ENCODE measurements at regions not wholly inside any gene's neighbourhood (a gene's known extent, or its start where the extent isn't known, plus 50 kb on each side); places are given as distances from the start of the nearest gene placed in this dataset.

DNA sequence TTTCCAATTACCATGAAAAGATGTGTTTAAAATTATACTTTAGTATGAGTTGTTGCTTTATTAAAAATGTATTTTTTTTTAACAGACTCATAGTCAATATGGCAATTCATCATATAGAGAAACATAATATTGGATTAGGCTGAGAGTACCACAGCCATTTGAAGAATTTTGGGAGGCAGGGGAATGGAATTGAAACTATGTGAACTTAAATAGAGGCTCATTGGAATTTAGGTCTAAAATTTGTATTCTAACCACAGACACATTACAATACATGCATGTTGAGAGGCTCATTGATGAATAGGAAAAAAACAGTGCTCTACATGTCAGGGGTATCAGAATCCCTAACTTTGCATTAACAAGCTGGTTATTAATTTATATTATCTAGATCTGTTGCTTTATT, 269.6 kb downstream of the DKK2 start:
- DNase-seq = no peak

DNA sequence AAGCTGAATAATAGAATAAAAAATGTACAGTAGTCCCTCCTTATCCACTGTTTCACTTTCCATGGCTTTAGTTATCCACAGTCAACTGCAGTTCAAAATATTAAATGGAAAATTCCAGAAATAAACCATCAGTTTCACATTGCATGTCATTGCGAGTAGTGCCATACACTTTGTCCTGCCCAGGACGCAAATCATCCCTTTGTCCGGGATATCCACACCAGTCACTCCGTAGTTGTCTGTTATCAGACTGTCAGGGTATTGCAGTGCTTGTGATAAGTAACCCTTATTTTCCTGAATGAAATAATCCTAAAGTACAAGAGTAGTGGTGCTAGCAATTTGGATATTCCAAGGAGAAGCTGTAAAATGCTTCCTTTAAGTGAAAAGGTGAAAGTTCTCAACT, 271.3 kb downstream of the DKK2 start:
- DNase-seq = no peak

DNA sequence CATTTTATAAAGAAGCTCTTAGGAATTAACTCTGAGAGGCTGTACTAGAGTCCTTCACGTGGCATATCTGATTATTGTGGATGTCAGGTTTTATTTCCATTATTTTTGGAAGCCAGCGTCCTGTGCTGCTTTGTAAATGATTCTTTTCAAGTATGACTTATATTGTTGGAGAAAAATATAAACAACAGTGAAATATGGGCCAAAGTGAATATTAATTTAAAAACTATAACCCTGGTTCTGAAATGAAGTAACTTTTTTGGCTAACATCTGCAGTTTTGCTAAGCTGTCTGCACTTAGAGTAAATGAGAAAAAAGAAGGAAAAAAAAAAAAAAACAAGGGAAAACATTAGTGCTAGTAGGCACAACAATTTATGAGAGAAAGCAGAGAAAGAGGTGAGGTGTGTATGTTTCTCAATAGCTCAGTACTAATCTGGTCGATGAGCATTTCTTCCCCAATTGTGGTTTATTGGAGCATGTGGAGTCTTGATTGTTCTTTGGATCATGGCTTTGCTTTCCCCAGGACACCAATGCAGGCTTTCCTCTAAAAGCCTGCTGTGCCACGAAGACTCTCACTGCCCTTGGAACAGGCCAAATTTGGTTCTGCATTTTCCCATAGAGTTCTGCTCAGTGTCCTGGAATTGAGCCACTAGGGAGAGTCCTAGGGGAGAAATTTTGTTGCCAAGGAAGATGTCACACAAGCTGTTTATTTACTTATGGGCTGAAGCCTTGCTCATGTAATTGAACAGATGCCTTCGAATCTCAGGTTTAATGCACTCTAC, 273.3 kb downstream of the DKK2 start:
- DNase-seq = no peak

DNA sequence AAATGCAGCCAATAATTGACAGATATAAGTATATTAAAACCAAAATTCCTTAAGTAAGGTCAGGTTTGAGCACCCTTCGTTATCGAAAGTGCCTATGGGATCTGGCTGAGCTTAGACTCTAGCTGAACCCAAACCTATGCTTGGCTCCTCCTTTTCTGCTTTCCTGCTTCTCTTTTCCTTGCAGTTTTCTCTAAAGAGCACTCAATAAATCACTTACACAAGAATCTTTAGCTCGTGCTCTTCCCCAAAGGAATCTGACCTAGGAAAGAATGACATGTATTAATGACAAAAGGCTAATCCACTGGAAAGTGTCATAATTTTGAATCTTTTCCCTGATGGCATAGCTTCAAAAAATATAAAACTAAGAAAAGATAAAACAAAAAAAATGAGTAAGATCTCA, 282.7 kb downstream of the DKK2 start:
- no peak for DNase-seq

DNA sequence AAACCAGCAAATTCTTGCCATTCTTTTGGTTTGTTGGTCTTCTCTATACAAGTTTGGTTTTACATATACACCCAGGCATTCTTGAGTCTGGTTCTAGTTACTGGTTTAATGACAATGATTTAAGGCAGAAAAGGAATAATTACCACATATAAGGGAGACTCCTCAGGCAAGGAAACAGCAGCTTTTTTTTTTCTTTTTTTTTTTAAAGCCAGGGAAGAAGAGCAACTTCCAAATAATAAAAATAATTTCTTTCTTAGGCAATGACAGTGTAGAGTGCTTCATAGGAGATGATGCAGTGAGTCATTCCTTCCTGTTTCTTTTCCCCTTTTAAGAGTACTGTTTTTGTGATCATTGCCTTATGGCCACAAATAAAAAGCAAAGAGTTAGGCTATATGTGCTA, 289.7 kb downstream of the DKK2 start:
- DNase-seq = no peak

DNA sequence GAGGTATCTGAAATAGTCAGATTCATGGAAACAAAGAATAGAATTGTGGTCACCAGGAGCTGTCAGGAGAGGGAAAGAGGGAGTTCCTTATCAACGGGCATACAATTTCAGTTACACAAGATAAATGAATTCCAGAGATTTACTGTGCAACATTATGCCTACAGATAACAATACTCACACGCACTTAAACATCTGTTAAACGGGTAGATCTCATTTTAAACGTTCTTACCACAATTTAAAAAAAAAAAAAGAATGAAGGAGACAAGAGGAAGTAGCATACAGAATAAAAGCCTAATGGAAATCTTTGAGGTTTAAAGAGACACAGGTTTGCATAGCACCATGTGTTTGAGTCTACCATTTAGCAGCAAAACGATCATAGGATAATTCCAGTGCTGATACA, 298.0 kb downstream of the DKK2 start:
- no peak for DNase-seq

DNA sequence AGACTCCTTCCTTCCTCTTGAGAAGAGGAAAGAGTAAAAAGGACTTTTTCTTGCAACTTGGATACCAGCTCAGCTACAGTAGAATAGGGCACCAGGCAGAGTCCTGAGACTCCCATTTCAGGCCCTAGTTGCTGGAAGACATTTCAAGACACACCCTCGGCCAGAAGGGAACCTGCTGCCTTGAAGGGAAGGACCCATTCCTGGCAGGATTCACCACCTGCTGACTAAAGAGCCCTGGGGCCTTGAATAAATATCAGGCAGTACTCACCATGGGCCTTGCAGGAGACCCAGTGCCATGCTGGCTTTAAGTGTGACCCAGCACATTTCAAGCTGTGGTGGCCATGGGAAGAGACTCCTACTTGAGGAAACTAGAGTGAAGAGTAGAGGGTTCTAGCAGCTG, 317.6 kb downstream of the DKK2 start:
- DNase-seq = no peak

DNA sequence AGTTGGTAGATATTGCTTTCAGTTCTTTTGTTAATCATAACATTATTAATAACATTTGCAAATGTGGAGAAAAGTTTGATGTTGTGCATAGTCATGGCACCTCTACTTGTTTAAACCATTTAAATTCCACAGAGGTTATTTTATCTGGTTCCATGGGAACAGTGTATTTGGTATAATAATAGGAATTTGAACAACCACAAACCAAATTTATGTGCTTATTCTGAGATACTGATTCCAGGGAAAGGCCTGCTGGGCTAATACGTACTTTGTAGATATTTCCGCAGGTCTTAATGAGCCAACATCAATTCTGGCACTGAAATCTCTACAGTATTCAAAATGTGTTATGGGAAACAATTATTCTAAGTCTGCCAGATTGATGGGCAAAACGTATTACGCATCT, 319.0 kb downstream of the DKK2 start:
- DNase-seq = no peak

DNA sequence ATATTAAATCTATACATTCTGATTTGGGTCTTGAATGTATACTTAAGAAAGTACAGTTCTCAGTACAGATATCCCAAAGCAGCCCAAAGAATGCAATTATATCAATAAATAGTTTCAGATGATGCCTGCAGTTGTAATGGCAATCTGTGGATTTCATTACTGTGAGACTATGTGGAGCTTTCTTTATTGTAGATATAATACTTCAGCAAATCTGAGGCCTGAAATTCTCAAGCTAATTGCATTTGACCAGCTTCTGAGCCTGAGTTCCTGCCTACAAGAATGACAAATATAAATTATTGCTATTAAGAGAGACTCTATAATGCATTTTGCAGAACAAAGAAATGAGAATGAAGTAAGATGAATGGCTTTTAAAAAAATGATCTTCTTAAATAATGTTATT, 320.3 kb downstream of the DKK2 start:
- no peak for DNase-seq

DNA sequence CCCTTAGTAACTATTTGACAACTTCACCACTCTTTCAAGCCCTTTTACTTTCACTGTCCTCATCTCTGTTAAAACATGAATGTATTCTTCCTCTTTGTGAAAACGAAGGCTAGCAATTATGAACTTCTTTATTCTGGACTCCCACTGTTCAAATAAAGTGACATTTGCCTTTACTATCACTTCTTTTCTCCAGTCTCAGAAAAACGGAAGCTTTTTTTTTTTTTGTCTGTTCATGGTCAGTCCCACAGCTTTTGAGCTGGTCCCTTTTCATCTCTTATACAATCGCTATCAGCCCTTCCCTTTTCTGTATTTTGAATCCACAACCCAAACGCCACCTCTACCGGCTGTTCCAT, 327.7 kb downstream of the DKK2 start:
- no peak for DNase-seq

DNA sequence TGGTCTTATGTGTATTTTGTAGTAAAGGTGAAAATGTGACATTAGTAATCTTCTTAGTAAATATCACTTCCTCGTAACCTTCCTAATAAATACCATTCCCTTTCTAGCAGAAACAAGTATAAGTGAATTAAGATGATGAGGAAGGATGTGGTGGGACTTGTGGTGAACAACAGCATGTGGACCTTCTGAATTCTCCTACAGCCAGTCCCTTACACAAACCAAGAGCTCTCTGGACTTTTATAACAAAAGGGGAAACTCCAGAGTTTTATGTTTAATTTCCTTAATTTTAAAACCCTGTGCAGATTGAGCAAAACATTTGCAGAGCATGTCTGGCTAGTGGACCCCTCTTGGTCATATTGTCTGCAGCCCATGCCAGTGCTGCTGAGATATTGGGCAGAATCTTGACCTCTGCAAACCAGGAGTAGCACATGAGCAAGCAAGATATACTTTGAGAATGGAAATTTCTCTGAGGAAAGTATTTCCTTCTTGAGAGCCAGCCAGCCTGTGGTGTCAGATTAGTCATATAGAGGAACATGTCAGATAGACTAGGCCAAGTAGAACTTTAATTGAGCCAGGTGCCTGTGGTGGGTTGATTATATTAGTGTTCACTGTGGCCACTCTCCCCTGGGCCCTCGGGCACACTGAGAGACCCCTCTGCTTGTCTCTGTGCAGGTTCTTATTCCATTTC, 328.2 kb downstream of the DKK2 start:
- DNase-seq = peak in 1 of 2 donors; percentile 17

DNA sequence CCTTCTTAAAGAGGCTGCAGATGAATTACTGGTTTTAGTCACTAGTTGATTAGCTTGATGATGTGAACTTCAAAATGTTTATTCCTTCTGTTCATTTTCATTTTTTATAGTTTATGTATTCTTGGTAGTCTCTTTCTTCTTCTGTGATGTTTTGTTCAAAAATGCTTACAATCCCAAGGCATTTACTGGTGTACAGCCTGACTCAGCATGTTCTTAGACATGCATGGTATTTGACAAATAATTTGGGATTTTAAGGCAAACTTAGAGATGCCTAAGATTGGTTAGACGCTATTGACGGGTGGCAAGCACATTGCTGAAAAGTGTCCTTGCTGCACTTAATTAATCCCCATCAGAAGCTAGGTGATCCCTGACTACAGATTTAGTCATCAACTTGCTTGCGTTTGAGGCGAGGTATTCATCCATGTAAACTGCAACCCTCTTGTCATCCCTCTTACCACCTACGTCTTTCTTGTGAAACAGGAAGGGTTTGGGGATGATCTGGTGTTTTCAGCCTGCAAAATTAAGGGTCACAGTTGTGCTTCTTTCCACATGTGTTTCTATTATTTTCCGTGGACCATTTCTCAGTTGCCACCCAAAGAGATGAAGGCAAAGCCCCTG, 331.8 kb downstream of the DKK2 start:
- no peak for DNase-seq

DNA sequence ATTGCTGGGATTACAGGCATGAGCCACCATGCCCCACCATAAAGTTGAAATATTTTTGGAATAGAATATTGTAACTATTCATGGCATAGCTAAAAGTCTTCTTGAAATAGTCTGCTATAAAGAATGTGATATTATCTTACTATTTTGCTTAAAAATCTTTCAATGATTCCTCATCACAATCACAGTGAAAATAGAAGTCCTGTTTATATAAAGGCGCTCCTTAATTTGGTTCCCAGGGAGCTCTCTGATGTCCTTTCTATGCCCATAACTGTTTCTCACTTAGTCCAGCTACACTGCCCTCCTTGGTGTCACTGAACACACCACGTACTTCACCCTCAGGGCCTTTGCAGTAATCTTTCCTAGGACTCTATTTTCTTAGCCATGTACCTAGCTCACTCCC, 331.7 kb upstream of the GIMD1 start:
- DNase-seq = no peak

DNA sequence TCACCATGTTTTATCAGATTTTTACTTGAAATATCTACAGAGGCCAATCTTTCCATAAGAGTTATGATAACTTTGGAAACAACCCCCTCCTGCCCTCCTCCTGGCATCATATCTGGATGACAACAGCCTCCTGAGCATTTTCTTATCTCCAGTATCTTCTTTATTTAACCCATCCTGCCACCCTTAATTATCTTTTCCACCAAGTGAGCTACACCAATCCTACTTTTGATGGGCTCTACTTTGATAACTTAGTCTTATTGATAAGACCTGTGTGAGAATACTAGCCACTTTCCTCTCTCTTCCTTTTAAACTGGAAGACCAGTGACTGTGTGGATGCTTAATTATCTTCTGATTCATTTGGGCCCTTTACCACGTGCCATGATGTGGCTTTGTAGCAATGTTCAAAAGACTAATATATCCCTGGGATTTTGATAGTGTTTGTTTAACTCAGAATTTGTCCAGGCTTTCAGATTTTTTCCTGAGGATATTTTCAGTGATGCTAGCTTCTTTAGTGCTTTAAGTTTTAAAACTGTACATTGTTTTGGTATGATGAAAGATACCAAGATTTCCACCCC, 330.1 kb upstream of the GIMD1 start:
- DNase-seq = no peak

DNA sequence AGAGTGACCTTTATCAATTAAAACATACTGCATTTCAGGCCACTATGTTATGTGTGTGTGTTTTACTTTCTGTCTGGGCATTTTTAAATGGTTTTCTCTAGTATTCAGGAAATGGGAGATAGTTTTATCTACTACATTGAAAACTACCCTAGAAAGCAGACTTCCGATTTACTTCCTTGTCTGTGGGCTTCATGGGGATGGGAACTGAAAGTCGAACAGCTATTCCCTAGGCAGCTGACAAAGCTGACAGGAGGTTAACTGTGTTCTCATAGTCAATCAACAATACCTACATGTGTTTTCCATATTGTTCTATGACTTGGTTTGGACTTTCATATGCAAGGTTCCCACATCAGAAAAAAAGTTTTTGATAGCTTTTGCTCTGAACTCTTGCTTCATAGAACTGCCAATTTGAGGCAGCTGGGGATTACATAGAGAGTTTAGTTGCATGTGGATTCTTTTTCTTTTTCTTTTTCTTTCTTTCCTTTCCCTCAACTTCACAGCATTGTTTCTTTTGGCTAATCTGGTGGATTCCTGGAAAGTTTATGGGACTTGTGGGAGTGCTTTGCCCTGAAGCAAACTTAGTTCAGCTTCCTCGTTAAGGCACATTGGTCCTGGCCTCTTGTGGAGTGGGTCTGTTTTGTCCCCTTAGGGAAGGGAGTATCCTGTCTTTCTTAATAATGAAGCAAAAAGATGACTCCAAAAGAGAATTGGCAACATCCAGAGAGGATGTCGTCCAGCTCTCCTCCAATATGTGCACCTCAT, 327.1 kb upstream of the GIMD1 start:
- DNase-seq = no peak

DNA sequence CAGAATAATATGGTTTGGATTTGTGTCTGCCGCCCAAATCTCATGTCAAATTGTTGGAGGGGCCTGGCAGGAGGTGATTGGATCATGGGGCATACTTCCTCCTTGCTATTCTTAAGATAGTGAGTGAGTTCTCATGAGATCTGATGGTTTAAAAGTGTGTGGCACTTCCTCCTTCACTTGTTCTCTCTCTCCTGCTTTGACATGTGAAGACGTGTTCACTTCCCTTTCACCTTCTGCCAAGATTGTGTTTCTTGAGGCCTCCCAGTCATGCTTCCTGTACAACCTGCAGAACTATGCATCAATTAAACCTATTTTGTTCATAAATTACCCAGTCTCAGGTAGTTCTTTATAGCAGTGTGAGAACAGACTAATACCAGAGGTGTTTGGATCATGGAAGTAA, 325.7 kb upstream of the GIMD1 start:
- DNase-seq = no peak

DNA sequence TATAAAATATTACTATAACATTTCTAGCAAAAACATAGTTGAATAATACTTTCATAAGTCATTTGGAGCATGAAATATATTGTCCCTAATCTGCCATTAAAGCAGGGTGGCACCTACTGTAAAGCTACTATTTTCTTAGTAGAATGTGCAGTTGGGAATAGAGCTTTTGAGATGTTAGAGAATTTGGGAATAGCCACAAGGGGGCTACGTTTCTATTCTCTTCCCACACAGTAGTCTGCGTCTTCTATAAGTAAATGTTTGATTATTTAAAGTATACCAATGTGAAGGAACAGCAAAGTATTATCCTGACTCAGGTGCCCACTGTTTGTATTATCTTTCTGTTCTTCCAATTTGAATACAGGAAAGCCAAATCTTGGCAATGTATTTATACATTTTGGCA, 323.2 kb upstream of the GIMD1 start:
- DNase-seq = no peak

DNA sequence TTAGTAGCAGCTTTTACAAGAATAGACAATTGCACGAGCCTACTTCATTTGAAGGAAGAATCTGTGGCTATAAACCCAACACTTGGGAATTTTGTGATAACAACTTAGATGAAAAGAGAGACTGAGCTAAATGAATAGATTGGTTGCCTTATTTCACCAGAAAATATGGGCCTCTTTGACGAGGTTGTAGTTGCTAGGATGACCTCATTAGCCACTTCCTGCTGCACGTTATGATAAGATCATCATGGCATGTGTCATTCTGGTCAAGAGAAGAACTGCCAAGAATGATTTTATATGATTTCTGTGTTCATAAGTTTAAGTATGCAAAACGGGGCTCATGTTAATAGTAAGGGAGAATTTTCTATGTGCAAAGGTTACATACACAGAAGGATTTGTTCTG, 321.9 kb upstream of the GIMD1 start:
- DNase-seq = no peak

DNA sequence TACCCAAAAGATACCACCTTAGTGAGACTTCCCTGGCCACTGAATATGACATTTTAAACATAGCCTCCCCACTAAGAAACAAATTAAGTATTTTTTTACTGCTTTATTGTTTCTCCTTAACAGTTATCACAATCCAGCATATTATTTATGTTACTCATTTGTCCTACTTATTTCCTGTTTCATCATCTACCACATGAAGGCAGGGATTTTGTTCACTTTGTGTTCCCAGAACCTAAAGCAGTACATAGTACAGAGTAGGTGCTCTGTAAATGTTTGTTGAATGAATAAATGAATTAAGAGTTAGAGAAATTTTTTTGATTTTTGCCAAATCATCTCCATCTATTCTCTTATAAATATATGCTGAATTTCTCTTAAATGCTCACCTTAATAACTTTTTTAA, 318.4 kb upstream of the GIMD1 start:
- no peak for DNase-seq

DNA sequence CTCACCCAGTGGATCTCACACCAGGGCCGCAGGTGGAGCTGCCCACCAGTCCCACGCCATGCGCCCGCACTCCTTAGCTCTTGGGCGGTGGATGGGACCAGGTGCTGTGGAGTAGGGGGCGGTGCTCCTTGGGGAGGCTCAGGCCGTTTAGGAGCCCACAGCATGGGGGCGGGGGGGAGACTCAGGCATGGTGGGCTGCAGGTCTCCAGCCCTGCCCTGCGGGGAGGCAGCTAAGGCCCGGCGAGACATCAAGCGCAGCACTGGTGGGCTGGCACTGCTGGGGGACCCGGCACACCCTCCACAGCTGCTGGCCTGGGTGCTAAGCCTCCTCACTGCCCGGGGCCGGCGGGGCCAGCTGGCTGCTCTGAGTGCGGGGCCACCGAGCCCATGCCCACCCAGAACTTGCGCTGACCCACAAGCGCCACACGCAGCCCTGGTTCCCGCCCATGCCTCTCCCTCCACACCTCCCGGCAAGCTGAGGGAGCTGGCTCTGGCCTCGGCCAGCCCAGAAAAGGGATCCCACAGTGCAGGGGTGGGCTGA, 312.9 kb upstream of the GIMD1 start:
- DNase-seq = no peak

DNA sequence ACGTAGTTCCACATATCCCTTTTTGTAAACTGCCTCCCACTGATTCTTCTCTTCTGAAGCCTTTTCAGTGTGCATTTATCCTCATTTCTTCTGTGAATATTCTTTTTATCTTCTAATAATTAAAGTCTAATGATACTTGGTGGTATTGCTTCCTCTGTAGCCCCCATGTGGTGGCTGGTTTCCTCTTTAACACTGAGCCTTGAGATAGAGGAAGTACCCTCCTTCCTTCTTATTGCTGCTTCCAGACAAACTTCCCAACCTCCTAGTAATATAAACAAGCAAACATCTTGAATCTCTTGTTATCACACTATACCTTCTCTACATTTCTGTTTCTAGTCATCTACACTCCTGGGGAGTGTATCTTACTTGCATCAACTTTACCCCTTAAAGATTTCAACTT, 310.5 kb upstream of the GIMD1 start:
- no peak for DNase-seq

DNA sequence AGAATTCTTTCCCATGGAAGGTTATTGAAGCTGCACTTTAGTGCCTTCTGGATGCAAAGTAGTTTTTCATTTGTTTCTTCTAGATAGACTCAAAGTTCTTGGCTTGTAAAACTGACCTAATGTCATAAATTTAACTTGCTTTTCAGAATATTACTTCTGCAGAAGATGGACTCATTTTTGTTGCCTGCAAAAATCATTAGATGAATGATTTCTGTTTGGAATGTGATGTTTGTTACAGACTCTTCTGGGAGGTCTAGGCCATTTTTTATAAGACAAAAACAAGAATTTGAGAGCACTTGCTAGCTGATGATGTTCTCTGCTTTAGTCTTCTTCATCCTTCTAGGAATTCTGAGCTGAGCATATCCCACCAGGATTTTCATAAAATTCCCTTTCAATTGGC, 308.6 kb upstream of the GIMD1 start:
- no peak for DNase-seq
